ENCODE measurements at regions not wholly inside any gene's neighbourhood (a gene's known extent, or its start where the extent isn't known, plus 50 kb on each side); places are given as distances from the start of the nearest gene placed in this dataset.

- no TSS peak for BruUV-seq (replicated peaks)
- CTCF ChIA-PET, result no interaction called here
- no peak for DNase-seq (ENCODE audit: low spot score)
- Histone ChIP-seq H3K27ac (ENCODE audit: low read depth, low read length, poor library complexity, severe bottlenecking) (no peak overlapping the region), H3K36me3 (ENCODE audit: insufficient read depth, low read length, poor library complexity, severe bottlenecking) (no peaks in the 10 kb centered on the region), H3K4me3 (ENCODE audit: low read depth, low read length, poor library complexity, severe bottlenecking) (no peak overlapping the region), H3K27me3 (replicated peaks; ENCODE audit: insufficient read depth, low read depth, low read length, poor library complexity) (peaks cover 22% of the 10 kb centered on the region), H3K9me3 (ENCODE audit: low read depth, low read length, poor library complexity, severe bottlenecking) (no peaks in the 10 kb centered on the region), H3K4me1 (ENCODE audit: insufficient read depth, low read length, poor library complexity, severe bottlenecking) (no peaks in the 10 kb centered on the region)
- intact Hi-C loops (cut with micrococcal nuclease; ENCODE audit: unreplicated experiment), result no loop called here
- TF ChIP-seq, protein P1, sequence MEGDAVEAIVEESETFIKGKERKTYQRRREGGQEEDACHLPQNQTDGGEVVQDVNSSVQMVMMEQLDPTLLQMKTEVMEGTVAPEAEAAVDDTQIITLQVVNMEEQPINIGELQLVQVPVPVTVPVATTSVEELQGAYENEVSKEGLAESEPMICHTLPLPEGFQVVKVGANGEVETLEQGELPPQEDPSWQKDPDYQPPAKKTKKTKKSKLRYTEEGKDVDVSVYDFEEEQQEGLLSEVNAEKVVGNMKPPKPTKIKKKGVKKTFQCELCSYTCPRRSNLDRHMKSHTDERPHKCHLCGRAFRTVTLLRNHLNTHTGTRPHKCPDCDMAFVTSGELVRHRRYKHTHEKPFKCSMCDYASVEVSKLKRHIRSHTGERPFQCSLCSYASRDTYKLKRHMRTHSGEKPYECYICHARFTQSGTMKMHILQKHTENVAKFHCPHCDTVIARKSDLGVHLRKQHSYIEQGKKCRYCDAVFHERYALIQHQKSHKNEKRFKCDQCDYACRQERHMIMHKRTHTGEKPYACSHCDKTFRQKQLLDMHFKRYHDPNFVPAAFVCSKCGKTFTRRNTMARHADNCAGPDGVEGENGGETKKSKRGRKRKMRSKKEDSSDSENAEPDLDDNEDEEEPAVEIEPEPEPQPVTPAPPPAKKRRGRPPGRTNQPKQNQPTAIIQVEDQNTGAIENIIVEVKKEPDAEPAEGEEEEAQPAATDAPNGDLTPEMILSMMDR (conservative IDR thresholded peaks at IDR 0.05; ENCODE audit: low read depth, low read length), result no peak
- no peak for TF ChIP-seq EZH2 (IDR thresholded peaks at IDR 0.05; ENCODE audit: borderline replicate concordance, low read depth, low read length, poor library complexity, severe bottlenecking)
- POLR2A ChIA-PET (ENCODE audit: low non-redundant PET), result no interaction called here
These were observed 480.7 kb downstream of the TFEC start for GRCh38 chr7:115549910-115550309.

GRCh38 chr7:115548756-115549155, 481.8 kb downstream of the TFEC start:
- TF ChIP-seq, protein P1 (conservative IDR thresholded peaks at IDR 0.05; ENCODE audit: low read depth, low read length), result no peak
- no peak for TF ChIP-seq EZH2 (IDR thresholded peaks at IDR 0.05; ENCODE audit: borderline replicate concordance, low read depth, low read length, poor library complexity, severe bottlenecking)
- Histone ChIP-seq H3K27me3 (replicated peaks; ENCODE audit: insufficient read depth, low read depth, low read length, poor library complexity) (peaks cover 22% of the 10 kb centered on the region), H3K36me3 (ENCODE audit: insufficient read depth, low read length, poor library complexity, severe bottlenecking) (no peaks in the 10 kb centered on the region), H3K4me3 (ENCODE audit: low read depth, low read length, poor library complexity, severe bottlenecking) (no peak overlapping the region), H3K4me1 (ENCODE audit: insufficient read depth, low read length, poor library complexity, severe bottlenecking) (no peaks in the 10 kb centered on the region), H3K27ac (ENCODE audit: low read depth, low read length, poor library complexity, severe bottlenecking) (no peak overlapping the region), H3K9me3 (ENCODE audit: low read depth, low read length, poor library complexity, severe bottlenecking) (no peaks in the 10 kb centered on the region)
- DNase-seq (ENCODE audit: low spot score), result no peak
- POLR2A ChIA-PET (ENCODE audit: low non-redundant PET), result no interaction called here
- intact Hi-C loops (cut with micrococcal nuclease; ENCODE audit: unreplicated experiment), result no loop called here
- BruUV-seq (replicated peaks), result no TSS peak
- CTCF ChIA-PET, result no interaction called here

GRCh38 chr7:115546790-115547189, 483.8 kb downstream of the TFEC start:
- CTCF ChIA-PET, result no interaction called here
- BruUV-seq (replicated peaks), result no TSS peak

More at GRCh38 chr7:115546790-115547189, 483.8 kb downstream of the TFEC start:
- intact Hi-C loops (cut with micrococcal nuclease; ENCODE audit: unreplicated experiment), result no loop called here
- Histone ChIP-seq H3K36me3 (ENCODE audit: insufficient read depth, low read length, poor library complexity, severe bottlenecking) (no peaks in the 10 kb centered on the region), H3K4me3 (ENCODE audit: low read depth, low read length, poor library complexity, severe bottlenecking) (no peak overlapping the region), H3K9me3 (ENCODE audit: low read depth, low read length, poor library complexity, severe bottlenecking) (no peaks in the 10 kb centered on the region), H3K4me1 (ENCODE audit: insufficient read depth, low read length, poor library complexity, severe bottlenecking) (no peaks in the 10 kb centered on the region), H3K27me3 (replicated peaks; ENCODE audit: insufficient read depth, low read depth, low read length, poor library complexity) (peaks cover 22% of the 10 kb centered on the region), H3K27ac (ENCODE audit: low read depth, low read length, poor library complexity, severe bottlenecking) (no peak overlapping the region)
- no peak for TF ChIP-seq EZH2 (IDR thresholded peaks at IDR 0.05; ENCODE audit: borderline replicate concordance, low read depth, low read length, poor library complexity, severe bottlenecking)
- TF ChIP-seq, protein P1 (conservative IDR thresholded peaks at IDR 0.05; ENCODE audit: low read depth, low read length), result no peak
- POLR2A ChIA-PET (ENCODE audit: low non-redundant PET), result no interaction called here
- DNase-seq (ENCODE audit: low spot score), result no peak

Data from A673 (cell line).